GM21619 (cell line): ENCODE measurements at regions not wholly inside any gene's neighbourhood (a gene's known extent, or its start where the extent isn't known, plus 50 kb on each side); places are given as distances from the start of the nearest gene placed in this dataset.

Experiments
- ATAC-seq: cut with Tn5 transposase; IDR thresholded peaks from one replicate; pipeline ENCODE4 v1.9.1; 2021; ENCODE audit not compliant: unreplicated experiment

DNA sequence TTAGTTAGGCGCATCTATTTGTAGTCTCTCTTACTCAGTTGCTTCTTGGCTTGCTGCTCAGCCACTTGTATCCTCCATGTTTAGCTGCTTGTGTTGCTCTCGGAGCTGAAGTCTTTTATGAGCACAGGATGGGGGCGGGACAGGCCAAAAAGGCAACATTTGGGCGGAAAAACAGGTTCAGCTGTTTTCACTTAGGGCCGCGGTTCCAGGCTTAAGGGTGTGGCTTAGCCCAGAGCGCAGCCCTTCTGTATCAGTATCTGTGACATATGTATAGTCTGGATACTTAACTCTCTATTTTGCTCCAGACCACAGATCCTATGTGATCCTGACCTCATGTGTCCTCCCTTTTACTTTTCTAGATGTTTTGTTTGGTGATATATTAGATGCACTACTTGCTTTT is 763.5 kb downstream of the SUCLG1 start:
- ATAC-seq, result no peak

DNA sequence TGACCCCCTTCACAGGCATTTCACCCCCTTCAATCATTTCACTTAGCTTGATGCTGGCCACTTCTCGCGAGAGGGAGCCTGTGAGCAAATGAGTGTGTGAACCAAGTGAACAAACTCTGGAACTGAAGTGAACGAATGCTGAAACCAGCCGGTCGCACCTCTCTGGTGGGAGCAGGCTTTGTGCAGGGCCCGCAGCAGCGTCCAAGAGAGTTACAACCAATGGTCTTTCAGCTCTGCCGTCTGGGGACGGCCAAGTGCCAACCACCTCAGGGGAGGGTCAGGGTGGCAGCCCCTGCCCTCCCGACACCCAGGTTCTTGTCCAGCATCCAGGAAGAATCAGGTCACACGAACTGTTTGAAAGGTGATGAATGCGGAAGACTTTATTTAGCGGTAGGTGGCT is 764.0 kb downstream of the SUCLG1 start:
- no peak for ATAC-seq

DNA sequence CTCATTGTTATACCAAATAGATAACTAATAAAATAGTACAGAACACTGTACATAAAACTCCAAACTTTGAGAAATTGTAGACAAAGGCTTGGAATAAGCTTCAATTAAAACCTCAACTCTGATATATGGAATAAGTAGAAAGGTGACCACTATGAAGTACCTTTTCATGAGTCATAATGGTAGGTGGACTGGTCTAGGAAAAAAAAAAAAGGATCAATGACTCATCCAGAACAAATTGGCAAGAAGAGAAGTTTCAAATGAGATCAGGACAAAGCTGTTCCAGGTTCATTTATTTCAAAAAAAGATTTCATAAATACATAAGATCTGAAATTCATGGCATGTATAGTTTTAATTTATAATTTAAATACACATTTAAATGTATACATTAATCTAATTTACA is 769.7 kb downstream of the SUCLG1 start:
- ATAC-seq, result no peak

DNA sequence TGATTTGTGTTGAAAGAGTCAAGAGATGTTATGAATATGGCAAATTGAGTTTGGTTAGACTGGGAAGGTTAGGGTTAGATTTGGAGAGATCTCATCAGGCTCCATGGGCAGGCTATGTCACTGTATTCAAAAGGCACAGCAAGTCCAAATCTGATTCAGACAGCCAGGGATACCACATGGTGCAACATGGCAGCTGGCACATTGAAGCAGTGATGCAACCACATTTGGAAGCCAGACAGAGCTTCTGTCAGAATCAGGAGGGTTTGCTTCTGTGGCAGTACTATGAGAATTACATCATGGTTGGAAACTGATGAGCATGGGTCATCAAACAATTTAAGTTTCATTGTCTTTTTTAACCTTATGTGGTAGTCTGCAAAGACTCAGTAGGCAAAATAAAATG is 772.2 kb downstream of the SUCLG1 start:
- ATAC-seq, result no peak

DNA sequence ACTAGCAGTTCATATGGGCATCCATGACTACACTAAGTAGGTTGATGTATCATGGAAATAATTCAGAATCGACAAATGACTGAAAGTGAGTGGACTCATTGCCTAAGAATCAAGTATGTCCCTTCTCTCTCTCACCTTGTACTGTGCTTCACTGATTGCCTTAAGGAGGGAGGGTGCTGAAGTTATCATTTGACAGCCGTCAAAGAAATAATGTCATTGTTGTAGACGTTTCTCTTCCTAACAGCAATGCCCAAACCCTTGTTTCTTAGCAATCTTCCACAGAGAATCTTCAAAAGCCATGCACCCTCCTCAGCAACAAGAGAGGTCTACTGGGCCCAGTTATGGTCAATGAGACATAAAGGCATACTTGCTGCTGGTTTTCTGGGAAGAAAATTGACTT is 785.0 kb downstream of the SUCLG1 start:
- no peak for ATAC-seq

DNA sequence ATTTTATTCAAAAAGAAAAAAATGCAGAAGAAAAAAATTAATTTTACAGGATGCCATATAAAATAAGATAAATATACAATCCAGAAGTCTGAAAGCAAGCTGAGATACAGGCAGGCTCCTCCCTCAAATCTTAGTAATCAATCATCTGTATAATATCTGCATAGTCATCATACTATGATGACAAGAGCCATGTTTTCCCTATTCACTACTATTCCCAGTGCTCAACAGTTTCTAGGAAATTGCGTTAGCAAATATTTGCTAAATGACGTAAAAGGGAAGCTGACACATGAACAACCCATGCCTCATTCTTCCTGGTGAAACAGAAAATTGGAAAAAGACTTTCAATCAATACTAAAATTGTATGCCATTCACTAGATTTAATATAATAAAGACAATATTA is 793.2 kb downstream of the SUCLG1 start:
- ATAC-seq, result no peak

DNA sequence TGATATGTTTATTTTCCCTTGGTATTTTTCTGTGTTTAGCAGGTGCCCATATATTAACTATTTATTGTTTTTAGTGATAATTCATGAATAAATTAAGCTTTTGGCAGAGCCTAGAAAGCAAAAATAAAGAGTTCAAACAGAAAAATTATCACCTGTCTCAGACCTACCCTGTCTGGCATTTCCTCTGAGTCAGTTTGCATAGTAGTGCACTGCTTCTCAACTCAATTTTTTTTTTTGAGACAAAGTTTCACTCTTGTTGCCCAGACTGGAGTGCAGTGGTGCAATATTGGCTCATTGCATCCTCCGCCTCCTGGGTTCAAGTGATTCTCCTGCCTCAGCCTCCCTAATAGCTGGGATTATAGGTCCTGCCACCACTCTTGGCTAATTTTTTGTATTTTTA is 793.9 kb downstream of the SUCLG1 start:
- no peak for ATAC-seq

DNA sequence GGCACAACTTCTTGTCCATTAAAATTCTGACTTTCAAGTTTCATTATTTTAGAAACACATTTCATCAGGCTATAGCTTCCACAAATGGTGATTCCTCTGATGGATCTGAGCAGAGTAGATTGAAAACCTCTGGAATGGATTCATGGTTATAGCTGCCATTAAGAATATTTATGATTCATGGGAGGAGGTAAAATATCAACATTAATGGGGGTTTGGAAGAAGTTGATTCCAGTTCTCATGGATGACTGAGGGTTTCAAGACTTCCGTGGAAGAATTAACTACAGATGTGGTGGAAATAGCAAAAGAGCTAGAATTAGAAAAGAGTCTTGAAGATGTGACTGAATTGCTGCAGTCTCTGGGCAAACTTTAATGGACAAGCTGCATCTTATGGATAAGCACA is 797.4 kb downstream of the SUCLG1 start:
- no peak for ATAC-seq

DNA sequence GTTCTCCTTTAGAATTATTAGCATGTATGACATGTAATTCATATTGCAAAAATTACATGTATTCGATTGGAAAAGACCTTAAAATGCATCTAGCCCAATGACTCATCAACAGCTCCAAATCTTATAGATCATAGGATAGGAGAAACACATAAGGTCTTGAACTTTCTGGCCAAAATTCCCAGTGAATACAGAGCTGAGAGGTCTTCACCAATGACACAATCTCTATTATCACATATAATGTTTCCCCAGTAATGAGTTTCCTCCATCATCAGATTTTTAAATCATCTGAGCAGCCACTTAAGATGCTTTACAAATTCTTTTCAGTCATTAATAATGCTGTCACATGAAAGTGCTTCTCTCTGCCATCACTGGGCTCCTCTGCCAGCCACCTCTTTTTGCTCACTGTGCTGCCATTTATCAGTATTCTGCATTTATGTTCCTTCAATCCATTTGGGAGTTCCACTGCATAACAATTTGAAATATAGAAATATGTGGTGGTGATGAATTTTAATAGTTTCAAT is 804.9 kb downstream of the SUCLG1 start:
- ATAC-seq, result no peak

DNA sequence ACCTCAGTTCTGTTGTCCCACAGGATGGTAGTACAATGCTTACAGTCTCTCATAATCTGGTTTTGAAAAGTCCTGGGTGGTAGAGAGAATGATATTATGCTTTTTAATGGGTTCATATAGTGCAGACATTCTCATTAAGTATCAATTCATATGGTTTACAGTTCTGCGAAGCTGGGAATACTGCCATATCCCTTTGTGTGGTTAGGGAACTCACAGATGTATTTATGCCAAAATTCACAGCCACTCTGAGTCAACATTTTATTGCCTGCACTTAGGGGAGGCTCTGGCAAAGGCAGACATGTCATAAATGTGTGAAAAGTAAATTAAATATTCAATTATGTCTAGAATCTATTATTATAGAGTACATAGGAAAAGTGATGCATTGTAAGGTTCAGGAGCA is 808.2 kb downstream of the SUCLG1 start:
- ATAC-seq, result no peak

DNA sequence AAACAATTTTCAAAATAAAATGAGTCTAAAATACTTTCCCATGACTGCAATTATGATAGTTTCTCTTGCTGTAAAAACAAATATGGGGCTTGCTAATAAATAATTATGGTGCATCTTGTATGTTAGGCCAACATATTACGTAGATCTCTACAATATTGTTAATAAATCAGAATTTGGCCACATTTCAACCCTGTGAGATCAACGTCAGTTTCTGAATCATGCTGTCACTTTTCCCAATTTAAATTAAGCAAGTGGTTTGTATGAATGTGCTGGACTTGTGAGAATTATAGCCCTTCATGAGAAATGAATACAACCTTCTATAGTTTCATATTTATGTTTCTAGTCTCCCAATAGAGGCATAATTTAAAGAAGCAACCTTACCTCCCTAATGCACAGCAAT is 808.9 kb downstream of the SUCLG1 start:
- no peak for ATAC-seq

DNA sequence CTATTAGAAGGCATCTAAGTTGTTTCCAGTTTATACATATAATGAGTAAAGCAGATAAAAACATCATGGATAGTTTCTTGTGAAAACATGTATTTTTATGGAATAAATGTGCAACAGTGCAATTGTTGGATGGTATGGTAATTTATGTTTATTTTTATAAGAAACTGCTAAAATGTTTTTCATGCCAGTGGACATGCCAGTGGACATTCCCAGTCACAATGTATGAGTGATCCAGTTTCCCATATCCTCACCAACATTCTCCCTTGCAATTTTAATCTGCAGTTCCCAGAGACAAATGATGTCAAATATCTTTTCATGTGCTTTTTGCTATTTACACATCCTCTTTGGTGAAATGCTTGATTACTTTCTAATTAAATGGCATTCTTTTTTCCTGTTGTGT is 818.6 kb downstream of the SUCLG1 start:
- ATAC-seq, result no peak

DNA sequence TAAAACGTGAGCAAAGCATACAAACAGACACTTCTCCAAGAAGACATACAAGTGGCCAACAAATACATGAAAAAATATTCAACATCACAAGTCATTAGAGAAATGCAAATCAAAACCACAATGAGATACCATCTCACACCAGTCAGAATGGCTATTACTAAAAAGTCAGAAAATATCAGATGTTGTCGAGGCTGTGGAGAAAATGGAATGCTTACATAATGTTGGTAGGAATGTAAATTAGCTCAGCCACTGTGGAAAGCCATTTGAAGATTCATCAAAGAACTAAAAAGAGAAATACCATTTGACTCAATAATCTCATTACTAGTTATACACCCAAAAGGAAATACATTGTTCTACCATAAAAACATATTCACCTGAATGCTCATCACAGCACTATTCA is 825.7 kb downstream of the SUCLG1 start:
- ATAC-seq, result no peak

DNA sequence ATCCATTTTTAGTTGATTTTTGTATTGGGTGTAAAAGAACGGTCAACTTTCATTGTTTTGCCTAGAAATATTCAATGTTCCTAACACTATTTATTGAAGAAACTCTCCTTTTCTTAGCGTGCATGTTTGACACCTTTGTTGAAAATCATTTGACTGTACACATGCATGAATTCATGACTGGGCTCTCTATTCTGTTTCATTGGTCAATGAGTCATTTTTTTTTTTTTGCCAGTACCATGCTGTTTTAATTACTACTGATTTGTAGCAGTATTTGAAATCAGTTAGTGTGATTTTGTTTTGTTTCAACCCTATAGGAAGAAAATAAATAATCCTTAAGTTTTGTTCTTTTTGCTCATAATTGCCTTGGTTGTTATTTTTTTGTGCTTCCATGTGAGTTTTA is 828.7 kb downstream of the SUCLG1 start:
- no peak for ATAC-seq

DNA sequence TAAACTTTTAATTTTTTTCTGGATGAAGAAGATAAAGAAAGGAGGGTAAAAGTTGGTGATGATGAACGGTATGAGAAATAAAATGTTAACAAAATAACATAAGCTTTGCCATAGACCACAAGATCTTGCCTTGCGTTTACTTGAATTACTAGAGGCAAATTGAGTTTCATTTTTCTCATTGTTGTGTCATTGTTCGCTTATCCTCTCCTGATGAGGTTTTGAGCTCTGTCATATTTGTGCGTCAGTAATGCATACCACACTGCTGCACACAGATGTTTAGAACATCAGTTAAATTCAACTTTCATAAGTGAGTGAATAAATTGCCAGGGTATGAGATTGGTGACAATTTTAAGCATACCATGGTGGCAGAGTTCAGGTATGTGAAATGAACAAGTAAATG is 843.6 kb downstream of the SUCLG1 start:
- ATAC-seq, result no peak

DNA sequence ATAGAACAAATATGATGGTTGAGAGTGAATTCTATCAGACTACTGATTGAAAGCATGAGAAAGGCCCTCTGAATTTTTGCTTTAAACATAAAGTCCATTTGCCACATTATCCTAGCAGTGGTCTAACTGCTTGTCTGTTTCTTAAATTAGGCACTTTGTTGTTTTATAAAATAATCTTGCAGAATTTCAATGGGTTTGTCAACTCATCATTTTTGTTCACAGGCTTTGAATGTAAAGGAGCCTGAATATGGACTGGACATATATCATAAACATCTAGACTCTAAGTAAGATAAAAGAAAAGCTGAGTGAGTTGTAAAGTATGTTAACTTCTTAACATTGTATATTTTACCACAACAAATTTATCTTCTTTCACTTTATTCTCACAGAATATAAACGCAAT is 845.9 kb downstream of the SUCLG1 start:
- ATAC-seq, result no peak

DNA sequence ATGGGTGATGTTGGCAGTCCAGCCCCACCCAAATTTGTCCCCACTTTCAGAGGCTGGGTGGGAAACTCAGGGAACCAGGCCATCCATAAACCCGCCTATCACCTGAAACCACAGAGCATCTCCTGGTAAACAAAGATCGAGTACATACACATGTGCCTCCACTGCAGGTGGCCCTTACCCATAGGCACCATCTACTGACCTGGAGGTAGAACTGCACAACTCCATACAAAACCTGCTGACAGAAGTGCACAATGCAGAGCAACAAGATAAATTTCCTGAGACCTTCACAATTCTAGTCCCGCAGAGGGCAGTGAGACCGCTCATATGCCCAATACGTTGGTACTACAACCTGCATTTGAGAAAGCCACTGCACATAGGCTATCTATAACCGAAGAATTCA is 856.3 kb downstream of the SUCLG1 start:
- no peak for ATAC-seq

DNA sequence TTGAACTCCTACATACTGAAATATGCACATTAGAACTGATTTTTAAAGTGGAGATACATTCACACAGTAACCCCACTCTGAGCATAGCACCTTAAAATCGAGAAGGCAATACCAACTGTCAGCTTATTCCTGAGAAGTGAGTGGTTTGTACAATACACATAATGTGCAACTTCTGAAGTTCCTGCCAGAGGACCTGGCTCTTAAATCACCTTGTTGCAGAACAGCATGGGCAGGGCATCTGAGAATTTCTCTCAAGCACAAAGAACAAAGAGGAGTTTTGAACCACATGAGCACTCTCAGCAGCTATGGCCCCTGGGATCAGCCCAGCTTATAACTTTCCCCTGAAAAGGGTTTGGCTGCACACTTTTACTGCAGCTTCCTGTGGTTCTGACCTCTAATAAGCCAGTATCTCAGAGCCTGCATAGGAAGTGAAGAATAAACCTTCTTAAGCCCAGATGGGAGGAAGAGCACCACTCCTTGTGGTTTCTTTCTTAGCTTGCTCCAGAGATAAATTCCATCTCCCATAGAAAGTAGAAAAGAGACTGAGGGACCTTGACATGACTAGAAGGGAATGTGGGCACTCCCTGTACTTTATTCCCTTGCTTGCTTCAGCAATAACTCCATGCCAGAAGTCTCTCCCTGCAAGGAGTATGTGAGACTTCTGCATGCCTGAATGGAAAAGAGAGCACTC is 862.3 kb downstream of the SUCLG1 start:
- no peak for ATAC-seq

DNA sequence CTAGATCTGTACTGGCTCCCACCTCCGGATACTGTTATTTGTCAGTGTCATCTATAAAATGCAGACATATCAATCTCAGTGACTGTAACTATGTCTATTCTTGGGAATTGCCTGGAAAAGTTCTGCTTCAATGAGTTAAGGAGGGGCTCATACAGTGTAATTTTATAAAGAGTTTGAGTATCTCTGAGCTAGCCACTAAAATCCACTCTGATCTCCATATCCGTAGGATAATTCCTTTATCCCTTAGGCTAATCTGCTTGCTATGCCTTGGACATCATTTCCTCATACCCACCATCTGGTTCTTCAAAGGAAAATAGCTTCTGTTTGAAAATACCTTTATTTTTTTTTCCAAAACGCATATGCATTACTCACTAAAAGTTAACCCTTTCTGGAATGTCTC is 863.2 kb downstream of the SUCLG1 start:
- no peak for ATAC-seq

DNA sequence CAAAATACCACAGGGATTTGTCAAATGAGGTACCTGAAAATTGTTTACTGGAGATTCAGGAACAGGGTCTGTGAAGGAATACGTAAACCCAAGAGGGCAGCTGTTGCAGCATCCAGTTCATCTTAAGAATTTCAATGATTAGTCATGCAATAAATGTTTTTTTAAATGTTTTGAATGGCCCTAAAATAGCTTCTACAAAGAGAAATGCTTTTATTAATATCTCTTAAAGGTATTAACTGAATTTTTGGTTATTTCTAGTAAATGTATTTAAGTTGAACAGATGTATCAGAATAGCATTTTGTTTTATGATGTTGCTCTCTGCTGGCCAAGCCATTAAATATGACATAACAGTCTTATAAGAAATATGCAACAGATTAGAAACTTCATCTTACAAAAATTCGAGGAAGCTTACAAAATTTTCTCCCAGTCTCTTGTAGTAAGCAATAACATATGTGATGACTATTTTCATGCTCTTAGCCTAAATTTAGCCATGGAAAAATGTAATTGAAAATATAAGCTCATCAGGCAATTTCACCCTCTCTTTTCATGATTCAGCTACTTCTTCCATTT is 863.9 kb downstream of the SUCLG1 start:
- ATAC-seq, result no peak

DNA sequence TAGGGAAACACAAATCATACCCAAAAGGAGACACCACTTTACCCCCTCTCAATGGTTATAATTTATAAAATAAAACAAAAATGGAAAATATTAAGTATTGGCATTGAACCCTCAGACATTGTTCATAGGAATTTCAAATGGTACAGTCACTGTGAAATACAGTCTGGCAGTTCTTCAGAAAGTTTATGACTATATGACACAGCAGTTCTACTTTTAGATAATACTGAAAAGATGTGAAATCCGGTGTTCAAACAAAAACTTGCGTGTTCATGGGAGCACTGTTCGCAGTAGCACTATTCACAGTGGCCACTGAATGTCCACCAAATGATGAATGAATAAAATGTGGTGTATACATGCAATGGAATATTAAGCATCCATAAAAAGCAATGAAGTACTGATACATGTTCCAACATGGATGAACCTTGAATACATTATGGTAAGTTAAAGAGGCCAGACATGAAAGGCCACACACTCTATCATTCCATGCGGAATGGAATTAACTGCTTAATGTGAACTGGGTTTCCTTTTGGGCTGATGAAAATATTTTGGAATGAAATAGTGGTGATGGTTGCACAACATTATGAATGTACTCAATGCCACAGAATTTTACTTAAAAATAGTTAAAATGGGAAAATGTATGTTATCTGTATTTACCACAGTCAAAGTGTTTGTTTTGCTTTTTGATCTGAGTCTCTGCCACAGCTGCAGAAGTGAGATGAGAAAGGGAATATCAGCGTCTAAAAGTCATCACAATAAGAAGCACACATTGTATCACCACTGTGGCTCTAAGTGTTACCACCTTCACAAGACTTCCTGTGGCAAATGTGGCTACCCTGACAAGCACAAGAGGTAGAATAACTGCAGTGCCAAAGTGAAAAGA is 864.6 kb downstream of the SUCLG1 start:
- no peak for ATAC-seq

DNA sequence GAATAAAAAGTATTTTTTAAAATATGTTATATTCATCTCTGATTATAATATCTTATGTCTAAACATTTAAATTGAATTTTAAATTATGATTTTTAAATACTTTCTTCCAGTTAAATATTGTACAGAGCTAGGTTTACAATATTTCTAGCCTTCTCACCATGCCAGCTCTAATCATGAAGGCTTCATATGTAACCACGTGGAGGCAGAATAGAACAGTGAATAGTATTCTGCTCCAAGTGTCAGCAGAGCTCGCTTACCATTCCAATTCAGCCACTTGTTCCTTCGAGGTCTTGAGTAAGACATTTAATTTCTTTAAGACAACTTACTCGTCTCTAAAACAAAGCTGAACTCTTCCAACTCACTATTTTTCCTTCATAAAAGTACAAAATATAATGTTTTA is 871.8 kb downstream of the SUCLG1 start:
- no peak for ATAC-seq
